Stomach (tissue), 8 donors: ENCODE measurements at regions not wholly inside any gene's neighbourhood (a gene's known extent, or its start where the extent isn't known, plus 50 kb on each side); places are given as distances from the start of the nearest gene placed in this dataset.

ENCODE experiments used
- DNase-seq, 2 donors: peaks; one replicate each; pipeline versions ENCODE4 v3.0.0 to v3.0.0-alpha.2; 2013 to 2019
- H3K27ac ChIP-seq, 5 donors: fragments of 200-600 bp in 4 of 5; sonication (generic) in 4 of 5; one replicate each; pipeline ENCODE4 v1.5.1; 2013 to 2019; ENCODE audit warnings: mild to moderate bottlenecking in 1 of 5, moderate library complexity in 1 of 5
- H3K27me3 ChIP-seq, 3 donors: fragments of 200-600 bp; sonication (generic); one replicate each; pipeline ENCODE4 v1.5.1; 2017 to 2019; ENCODE audit warnings: mixed run types in 1 of 3
- H3K36me3 ChIP-seq, 4 donors: fragments of 200-600 bp; sonication (generic); 1 replicate in 3 of 4; 2 replicates in 1 of 4; pipeline ENCODE4 v1.5.1; 2016 to 2019
- H3K4me1 ChIP-seq, 4 donors: fragments of 200-600 bp; sonication (generic); one replicate each; pipeline ENCODE4 v1.5.1; 2016 to 2019
- H3K4me3 ChIP-seq, 4 donors: fragments of 200-600 bp; sonication (generic) in 3 of 4; one replicate each; pipeline ENCODE4 v1.5.1; 2016 to 2019; ENCODE audit warnings: mild to moderate bottlenecking in 1 of 4
- H3K9me3 ChIP-seq, 4 donors: fragments of 200-600 bp; sonication (generic); one replicate each; pipeline ENCODE4 v1.5.1; 2016 to 2019
- CTCF ChIP-seq, 7 experiments: fragments of 450-650 bp in 4 of 7; fragments of 200-600 bp in 3 of 7; sonication (generic) in 3 of 7; IDR thresholded peaks; one replicate each; pipeline ENCODE4 v1.5.1; 2016 to 2019; ENCODE audit warnings: antibody characterized with exemption in 7 of 7, control low read depth in 2 of 7, mild to moderate bottlenecking in 1 of 7
- EP300 ChIP-seq: sonication (generic); formaldehyde crosslinking; IDR thresholded peaks from one replicate; pipeline ENCODE4 v1.6.1; 2017; ENCODE audit warnings: antibody characterized with exemption
- POLR2A ChIP-seq, 4 donors: fragments of 450-650 bp; IDR thresholded peaks; one replicate each; pipeline ENCODE4 v1.6.1; 2016; ENCODE audit warnings: antibody characterized with exemption in 4 of 4, control low read depth in 2 of 4, mild to moderate bottlenecking in 1 of 4, moderate library complexity in 1 of 4
- POLR2AphosphoS5 ChIP-seq, 3 donors: sonication (generic); formaldehyde crosslinking; IDR thresholded peaks; one replicate each; pipeline ENCODE4 v1.6.1; 2016; ENCODE audit warnings: antibody characterized with exemption in 3 of 3
- WGBS, 5 donors: extraction: QIAGEN DNeasy Blood & Tissue Kit in 3 of 5; methylation state at CpG; one replicate each; pipeline versions ENCODE4 v1.1.5 to v1.1.7; 2013 to 2018; 5-methylcytosine and 5-hydroxymethylcytosine counted together
- intact Hi-C: fragments of 100-400 bp; cut with DNase I; formaldehyde crosslinking; loops from one replicate; pipeline ENCODE4 v1.15.1; 2023; ENCODE audit warnings: low total_unique reads
- donor health status: healthy with polysubstance abuse.
- donor health status: Bipolar disorder and iron deficiency.
- donor health status: healthy.

DNA sequence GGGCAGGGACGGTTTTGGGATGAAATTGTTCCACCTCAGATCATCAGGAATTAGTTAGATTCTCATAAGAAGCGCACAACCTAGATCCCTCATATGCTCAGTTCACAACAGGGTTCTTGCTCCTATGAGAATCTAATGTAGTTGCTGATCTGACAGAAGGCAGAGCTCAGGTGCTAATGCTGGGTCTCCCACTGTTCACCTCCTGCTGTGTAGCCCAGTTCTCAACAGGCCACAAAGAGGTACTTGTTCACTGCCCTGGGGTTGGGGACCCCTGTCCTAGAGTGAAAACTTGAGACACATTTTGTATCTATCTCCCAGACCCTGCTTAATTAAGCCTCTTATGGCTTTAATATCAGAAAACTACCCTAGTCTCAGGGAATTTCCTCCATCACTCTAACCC, 966.0 kb downstream of the PCDH17 start:
- Histone ChIP-seq H3K36me3 (no peaks in the 10 kb centered on the region), H3K27ac (no peak overlapping the region), H3K4me1 (no peaks in the 10 kb centered on the region), H3K27me3 (no peaks in the 10 kb centered on the region), H3K4me3 (no peak overlapping the region), H3K9me3 (no peaks in the 10 kb centered on the region)
- intact Hi-C loops = no loop called here
- TF ChIP-seq POLR2A (IDR thresholded peaks at IDR 0.05) (no peak), CTCF (IDR thresholded peaks at IDR 0.05) (no peak), EP300 (no peak), POLR2AphosphoS5 (IDR thresholded peaks at IDR 0.05) (no peak)
- DNase-seq = no peak
- 84 to 95% (median 93%) methylated on average over 2 of the region's 2 CpGs for WGBS, 5 donors

DNA sequence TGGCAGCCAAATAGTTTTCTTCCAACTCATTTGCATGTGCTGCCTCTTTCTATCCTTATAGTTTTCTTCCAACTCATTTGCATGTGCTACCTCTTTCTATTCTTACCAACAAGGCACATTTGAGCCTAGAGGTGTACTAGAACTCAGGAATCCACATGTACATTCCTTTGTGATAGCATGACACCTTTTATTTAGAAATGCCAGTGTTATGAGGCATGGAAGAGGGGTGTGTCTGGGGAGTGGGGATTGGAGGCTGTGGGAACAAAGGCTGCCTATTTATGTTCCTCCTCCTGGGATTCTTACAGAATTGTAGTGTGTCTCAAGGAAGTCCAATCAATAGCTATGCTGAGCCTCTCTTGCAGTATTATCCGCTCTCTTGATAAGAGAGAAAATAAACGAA, 966.7 kb downstream of the PCDH17 start:
- Histone ChIP-seq H3K4me3 (no peak overlapping the region), H3K4me1 (no peaks in the 10 kb centered on the region), H3K27ac (no peak overlapping the region), H3K9me3 (no peaks in the 10 kb centered on the region), H3K36me3 (no peaks in the 10 kb centered on the region), H3K27me3 (no peaks in the 10 kb centered on the region)
- TF ChIP-seq POLR2AphosphoS5 (IDR thresholded peaks at IDR 0.05) (no peak), POLR2A (IDR thresholded peaks at IDR 0.05) (no peak), CTCF (IDR thresholded peaks at IDR 0.05) (no peak), EP300 (no peak)
- WGBS, 5 donors = 43 to 63% (median 61%) methylated on average over 2 of the region's 2 CpGs
- intact Hi-C loops = no loop called here
- no peak for DNase-seq

DNA sequence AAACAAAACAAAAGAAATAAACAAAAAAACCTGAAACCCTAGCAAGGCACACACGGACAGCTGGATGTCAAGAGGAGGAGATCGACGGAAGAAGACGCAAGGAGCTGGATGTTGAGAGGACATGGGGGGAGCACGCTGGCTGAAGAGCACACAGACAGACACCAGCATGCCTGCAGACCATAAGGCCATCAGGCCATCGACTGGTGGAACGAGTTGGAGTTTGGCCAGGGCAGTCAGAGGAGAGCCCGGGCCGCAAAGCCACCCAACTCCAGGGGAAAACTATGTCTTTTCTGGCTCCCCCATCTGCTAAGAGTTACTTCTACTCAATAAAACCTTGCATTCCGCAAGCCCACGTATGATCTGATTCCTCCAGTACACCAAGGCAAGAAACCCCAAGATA, 979.6 kb downstream of the PCDH17 start:
- no peak for DNase-seq
- WGBS, 5 donors = 88 to 96% (median 94%) methylated on average over 11 of the region's 11 CpGs
- Histone ChIP-seq H3K4me3 (no peak overlapping the region), H3K27me3 (no peaks in the 10 kb centered on the region), H3K27ac (no peak overlapping the region), H3K36me3 (no peaks in the 10 kb centered on the region), H3K9me3 (no peaks in the 10 kb centered on the region), H3K4me1 (no peaks in the 10 kb centered on the region)
- intact Hi-C loops = no loop called here
- TF ChIP-seq POLR2AphosphoS5 (IDR thresholded peaks at IDR 0.05) (no peak), CTCF (IDR thresholded peaks at IDR 0.05) (no peak), POLR2A (IDR thresholded peaks at IDR 0.05) (no peak), EP300 (no peak)

- no peaks in the 10 kb centered on the region for H3K36me3 ChIP-seq
- no peak for TF ChIP-seq POLR2AphosphoS5 (IDR thresholded peaks at IDR 0.05)
- no peak for TF ChIP-seq EP300
- H3K9me3 ChIP-seq = no peaks in the 10 kb centered on the region
- no peak for DNase-seq
- H3K4me1 ChIP-seq = peaks cover 0 to 10% (median 4%) of the 10 kb centered on the region in 4 donors
- H3K27me3 ChIP-seq = no peaks in the 10 kb centered on the region
- intact Hi-C loops = no loop called here
- 72 to 93% (median 90%) methylated on average over 3 of the region's 3 CpGs for WGBS, 5 donors
- no peak overlapping the region for H3K4me3 ChIP-seq
- H3K27ac ChIP-seq = no peak overlapping the region
These were observed 986.5 kb downstream of the PCDH17 start for GRCh38 chr13:58617880-58618665.
